Right forelimb (tissue), 1 donor: ENCODE measurements at regions not wholly inside any gene's neighbourhood (a gene's known extent, or its start where the extent isn't known, plus 50 kb on each side); places are given as distances from the start of the nearest gene placed in this dataset.
"Not testable (repeated sequence)": the region's sequence is repeated elsewhere in the genome, so short reads cannot be mapped to it uniquely, and the experiment has no call there.

Experiments used
- DNase-seq: peaks from one replicate; pipeline ENCODE4 v3.0.0-alpha.2; 2018

DNA sequence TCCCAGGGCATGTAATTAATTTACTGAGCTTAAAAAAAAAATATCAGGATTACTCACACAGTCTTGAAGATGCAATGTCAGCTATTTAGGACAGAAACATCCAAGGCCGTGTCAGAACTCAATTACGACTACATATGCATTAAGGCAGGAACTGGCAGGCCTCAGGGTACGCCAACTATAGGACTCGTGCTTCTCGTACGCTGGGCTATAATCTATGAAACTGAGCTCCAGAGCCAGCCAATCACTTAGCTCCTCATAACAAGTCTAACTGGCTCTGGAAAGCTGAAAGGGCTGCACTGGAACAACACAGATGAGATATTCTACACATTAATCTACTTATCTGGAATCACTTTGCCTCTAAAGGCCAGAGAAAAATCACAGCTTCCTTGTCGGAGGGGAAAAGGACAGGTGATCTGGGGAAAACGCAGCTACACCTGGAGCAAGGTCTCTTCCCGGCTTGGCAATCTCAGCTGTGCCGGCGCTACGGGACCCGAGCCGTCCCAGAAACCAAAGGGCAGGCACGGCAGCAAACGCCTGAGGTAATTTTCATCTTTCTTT, 212.0 kb downstream of the DEPDC1B start:
- DNase-seq, result no peak

DNA sequence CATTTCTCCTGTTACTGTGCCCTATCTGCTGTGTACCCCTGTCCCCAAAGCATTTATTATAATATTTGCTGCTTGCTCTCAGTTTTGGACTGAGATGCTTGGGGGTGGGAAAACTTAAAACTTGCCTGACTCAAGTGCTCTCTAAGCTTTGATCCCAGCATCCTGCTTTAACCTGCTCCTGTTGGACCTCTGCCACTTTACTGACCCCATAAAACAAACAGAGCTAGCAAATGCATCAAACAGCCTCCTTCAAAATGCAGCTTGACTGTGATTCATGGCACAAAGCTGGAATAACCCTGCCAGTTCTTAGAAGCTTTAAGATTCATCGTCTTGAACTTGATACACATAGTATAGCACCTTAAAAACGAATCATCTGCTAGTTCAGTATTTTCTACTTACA, 212.5 kb downstream of the DEPDC1B start:
- no peak for DNase-seq

DNA sequence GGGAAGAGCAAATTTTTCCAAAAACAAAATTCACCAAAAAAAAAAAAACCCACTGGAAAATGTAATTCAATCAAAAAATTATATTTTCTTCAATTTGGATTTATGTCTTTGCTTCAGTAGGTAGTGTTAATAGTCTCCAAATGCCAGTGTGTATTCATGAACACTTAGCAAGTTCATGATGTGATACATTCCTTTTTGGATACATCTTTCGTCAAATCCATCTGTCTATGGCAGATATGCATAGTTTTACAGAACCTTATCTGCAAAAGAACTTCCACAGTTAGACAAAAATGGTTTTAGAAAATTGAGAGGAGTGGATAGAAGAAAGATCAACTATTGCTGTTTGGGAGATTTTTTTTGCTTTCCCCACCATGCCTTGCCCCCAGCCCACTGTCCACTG, 214.6 kb downstream of the DEPDC1B start:
- no peak for DNase-seq

DNA sequence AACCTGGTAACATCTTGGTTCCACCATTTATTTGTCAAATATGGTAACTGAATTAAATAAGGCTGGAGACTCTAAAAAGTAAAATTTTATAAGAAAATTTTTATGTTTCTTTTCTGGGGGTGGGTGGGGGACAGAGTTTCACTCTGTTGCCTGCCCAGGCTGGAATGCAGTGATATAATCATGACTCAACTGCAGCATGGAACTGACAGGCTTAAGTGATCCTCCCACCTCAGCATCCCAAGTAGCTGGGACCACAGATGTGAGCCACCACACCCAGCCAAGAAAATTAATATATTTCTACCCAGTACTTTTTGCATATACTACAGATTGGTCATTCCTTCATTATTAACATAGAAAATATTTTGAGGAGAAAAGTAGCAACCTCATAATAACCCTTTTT, 216.9 kb downstream of the DEPDC1B start:
- DNase-seq, result no peak

DNA sequence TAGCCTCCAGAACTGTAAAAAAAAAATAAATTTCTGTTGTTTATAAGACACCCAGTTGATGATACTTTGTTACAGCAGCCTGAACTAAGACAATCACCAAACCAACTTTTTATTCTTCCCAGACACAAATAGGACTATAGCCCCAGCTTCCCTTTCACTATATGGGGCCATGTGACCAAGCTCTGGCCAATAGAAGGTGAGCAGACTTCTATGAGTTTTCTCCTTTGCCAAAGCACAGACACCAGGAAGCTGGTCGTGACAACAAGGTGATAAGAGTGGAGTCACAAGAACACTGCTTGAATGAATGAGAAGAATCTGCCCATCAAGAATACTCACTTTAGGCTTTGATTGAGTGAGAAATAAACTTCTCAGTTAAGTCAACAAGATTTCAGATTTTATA, 217.7 kb downstream of the DEPDC1B start:
- no peak for DNase-seq

DNA sequence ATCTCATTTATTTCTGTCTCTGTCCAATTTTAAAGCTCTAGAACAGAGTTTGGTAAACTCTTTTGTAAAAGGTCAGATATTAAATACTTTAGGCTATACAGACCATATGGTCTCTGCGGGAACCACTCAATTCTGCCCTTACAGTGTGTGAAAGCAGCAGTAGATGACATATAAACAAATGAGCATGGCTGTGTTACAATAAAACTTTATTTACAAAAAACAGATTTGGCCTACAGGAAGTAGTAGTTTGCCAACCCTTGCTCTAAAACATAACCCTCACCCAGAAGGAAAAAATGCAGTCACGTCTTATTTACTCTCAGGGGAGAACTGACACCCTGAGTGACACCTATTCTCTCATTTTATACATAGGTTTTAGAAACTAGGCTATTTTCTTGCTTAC, 220.4 kb downstream of the DEPDC1B start:
- no peak for DNase-seq

DNA sequence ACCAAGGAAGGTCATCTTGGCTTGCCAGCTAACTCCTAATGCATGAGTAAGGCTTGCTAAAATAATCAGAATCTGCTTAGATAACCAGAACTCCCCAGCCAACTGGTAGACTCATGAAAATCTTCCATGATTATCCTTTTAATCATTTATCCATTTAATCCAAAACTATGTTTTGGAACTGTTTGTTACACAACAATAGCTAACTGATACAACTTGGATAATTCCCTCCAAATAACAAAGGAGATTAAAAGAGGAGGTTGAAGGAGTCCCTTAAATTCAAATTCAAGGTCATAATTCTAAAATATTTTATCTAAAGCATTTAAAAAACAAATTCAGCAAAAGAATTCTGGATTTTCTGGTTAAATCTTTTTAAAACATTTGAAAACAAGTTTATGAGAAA, 222.1 kb downstream of the DEPDC1B start:
- no peak for DNase-seq

DNA sequence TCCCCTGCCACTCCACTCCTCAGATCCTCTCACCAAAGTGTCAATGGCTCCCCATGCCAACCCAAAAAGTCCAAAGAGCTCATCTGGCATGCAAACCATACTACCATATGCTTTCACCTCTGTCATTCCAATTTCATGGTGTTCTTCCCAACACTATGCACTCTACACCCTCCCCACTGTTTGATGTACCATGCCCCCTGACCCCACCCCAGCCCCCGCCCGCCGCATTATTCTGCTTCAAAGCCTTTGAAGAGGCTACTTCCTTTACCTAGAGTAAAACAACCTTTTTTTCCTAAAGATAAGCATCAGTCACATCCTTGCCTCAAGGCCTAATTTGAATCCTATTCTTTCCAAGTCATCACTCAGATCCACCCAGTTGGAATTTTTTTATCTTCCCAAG, 226.3 kb downstream of the DEPDC1B start:
- no peak for DNase-seq

DNA sequence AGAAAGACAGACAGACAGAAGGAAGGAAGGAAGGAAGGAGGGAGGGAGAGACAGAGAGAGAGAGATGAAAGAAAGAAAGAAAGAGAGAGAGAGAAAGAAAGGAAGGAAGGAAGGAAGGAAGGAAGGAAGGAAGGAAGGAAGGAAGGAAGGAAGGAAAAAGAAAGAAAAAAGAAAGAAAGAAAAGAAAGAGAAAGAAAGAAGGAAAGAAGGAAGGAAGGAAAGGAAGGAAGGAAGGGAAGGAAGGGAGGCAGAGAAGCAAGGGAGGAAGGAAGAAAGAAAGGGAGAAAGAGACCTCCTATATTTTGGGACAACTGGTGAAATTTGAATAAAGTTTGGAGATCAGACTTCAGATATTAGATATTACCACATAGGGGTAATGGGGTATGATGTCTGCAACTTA, 226.9 kb downstream of the DEPDC1B start:
- not testable (repeated sequence) for DNase-seq

DNA sequence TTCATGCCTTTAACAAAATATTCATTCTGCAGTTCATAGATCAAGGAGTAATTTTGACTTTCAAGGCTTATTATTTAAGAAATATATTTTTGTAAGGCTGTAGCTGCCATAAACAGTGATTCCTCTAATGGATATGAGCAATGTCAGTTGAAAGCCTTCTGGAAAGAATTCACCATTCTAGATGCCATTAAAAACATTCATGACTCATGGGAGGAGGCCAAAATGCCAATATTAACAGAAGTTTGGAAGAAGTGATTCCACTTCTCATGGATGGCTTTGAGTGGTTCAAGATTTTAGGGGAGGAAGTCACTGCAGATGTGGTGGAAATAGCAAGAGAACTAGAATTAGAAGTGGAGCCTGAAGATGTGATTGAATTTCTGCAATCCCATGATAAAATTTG, 229.1 kb downstream of the DEPDC1B start:
- no peak for DNase-seq

DNA sequence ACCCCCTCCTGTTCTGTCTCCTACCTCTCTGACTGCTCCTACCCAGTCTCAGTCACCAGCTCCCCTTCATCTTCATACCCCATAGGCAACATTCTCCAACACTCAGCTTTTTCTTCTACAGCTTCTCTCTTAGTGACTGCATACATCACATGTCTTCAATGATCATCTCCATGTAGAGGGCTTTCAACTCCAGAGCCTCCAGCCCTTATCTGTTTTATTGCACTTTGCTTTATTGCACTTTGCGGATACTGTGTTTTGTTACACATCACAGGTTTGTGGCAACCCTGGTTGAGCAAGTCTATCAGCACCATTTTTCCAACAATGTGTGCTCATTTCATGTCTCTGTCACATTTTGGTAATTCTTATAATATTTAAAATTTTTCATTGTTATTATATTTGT, 230.7 kb downstream of the DEPDC1B start:
- no peak for DNase-seq

DNA sequence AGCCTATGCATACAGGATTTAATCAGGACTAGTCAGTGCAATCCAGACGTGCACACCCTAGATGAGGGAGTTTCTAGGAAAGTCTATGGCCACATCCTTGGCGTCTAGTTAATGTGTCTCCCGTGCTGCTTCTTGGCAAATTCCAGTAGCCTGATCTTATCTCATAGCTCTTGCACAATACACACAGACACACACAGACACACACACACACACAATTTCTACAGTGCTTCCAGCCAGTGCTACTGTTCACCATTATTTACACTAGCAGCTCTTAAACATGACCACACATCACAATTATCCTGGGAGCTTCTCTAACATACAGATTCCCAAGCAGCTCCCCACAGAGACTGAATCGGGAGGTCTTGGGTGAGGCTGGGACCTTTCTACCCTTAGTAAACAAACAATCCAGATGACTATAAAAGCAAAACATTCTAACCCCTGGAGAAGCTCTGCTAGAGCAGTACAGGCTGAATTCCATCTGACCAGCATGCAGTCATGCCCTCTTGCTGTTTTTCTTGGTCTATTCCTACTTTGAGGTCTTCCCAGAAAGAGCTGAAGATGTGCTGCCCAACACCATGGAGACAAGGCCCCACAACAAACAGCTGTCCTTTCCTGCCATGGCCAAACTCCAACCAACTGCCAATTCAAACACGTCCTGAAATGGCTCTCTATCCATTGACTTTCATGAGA, 236.6 kb downstream of the DEPDC1B start:
- no peak for DNase-seq

DNA sequence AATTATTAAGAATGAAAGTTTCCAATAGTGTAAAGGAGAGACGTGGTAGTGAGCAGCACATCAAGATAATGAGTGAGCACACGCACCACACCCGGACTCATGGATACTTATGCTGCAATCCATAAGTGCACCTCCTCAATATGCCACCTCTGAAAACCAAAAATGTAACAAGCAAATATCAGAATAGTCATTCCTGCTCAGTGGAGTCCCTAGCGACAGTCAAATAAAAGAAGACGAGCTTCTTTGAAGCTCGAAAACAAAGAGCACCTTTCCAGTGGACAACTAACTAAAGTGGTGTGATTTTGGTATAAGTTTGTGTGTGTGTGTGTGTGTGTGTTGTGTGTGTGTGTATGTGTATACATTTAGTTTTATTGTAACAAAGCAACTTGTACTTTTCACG, 241.3 kb downstream of the DEPDC1B start:
- DNase-seq, result no peak

DNA sequence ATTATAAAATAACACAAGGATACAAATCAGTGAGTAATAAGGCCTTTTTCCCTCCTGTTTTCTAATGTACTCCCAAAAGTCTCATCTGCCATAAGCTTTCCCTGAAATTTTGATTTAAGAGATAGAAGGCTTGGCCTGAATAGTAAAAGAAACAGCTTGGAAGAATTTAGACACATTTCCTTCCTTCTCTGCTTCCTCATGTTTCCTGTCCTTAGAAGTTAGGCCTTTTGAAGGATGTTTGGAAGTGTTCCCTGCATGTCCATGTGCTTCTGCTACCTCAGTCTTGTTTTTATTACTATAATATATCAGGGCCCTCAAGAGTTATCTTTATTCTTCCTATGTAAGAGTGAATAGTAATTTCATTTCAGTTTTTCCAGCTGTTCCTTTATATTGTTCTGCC, 242.7 kb downstream of the DEPDC1B start:
- no peak for DNase-seq

DNA sequence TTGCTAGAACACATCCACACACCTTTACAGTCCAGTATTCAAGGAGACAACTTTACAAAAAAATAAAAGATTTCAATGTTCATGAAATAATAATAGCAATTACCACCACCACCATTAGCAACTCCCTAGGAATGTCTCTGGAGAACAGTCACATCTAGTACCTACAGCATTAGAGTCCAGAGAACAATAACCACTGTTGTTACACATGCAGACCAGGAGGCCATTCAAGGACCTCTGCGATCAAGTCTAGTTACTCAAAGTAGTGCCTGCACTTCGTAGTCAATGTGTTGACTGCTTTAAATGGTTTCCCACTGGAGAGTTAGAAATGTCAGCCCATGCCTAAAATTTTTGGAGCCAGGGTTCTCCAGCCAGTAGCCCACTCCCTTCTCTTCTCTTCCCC, 244.4 kb downstream of the DEPDC1B start:
- DNase-seq, result no peak

DNA sequence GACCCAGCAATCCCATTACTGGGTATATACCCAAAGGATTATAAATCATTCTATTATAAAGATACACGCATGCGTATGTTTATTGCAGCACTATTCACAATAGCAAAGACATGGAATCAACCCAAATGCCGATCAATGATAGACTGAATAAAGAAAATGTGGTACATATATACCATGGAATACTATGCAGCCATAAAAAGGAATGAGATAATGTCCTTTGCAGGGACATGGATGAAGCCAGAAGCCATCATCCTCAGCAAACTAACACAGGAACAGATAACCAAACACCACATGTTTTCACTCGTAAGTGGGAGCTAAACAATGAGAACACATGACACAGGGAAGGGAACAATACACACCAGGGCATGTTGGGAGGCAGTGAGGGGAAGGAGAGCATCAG, 245.7 kb downstream of the DEPDC1B start:
- not testable (repeated sequence) for DNase-seq

DNA sequence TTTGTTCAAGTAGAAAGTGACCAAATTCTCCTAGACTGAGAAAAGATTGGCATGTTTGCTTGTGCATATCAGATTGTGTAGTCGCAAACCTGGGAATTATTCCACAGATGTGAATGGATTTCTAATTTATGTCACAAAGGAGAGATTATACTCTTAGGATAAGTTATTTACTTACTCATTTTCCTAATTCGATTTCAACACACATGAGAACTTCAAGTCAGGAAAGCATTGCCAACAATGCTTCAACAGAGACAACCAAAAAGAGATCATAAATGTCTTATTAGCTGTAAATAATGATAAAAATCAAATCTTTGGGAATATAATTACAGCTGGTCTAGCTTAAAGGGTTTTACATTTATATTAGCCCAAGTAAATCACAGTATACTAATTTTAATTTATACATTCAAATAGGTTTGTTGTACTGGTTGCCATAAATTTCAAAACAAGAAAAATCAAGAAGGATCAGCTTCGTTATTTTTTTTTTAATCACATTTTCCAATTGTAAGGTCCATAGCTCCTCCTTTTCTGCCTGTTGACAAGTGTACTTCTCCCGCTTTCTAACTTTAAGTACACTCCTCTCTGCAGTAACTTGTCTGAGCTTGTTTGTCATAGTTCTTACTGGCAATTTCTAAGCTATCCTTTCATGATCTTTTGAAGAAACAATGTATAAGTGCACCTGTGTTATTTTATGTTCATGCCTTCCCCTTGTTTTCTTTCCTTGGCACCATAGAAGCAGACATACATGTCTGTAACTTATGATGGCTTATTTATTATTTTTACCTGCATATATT, 246.6 kb downstream of the DEPDC1B start:
- DNase-seq, result no peak

DNA sequence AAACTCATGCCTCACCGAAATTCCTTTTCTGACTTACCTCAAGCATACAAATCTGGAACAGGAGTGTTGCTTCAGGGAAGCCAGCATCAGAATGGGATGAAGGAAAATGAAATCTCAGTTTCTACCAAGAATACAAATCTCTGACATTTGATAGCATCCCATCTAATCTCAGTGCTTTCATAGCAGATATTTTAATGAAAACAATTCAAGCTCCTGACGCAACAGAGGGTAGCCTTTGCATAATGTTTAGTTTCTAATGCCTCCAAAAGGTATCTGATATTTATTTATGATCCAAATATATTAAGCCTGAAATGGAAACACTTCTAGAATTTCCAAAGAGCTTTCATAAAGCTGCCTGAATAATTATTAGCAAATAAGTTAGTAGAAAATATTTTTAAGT, 251.4 kb downstream of the DEPDC1B start:
- DNase-seq, result no peak

DNA sequence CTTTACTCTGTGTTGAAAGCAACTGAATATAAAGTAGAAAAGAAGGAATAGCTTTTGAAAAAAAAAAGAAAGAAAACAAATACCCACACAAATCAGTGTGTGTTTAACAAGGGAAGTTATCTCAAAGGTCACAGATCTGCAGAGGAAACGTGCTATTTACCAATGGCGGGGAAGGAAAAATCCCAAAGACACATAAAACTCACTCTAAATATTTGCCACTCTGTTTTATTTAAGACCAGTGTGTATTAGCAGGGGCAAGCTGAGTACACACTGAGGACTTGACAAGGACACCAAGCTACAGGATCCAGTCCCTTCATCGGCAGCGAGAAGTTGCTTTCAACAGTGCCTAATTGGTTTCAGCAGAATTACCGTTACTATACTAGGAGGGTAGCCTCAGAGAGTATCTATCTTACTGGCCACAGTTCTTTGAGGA, 252.5 kb downstream of the DEPDC1B start:
- no peak for DNase-seq

DNA sequence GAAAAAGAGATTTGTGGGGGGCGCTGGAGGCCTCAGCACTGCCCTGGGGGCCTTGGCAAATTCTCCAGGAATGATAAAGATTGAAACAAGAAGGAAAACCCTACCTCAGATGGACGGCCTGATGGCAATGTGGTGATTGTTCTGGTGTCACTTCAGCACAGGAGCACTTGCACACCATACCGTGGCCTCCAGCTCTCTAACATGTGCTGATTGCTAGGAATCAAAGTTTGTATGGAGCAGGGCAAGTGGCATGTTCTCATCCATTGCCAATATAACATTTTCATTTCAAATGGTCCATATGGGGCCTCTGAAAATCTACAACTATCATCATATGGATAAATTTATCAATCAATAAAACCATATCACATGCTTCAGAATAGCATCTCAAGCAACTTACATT, 253.0 kb downstream of the DEPDC1B start:
- no peak for DNase-seq

DNA sequence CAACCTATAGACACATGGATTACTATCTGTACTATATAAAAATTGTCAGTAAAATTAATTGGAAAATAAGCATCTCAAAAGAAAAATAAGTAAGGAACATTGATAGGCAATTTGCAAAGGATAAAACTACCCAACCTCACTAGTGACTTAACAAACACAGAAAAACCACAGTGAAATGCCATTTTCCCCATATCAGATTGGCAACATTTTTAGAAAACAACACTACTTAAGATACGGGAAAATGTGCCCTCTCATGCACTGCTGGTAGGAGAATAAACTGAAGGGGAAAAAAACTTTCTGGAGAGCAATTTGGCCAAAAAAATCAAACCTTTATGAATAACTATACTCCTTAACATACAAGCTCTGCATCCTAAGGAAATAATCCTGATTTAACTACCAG, 254.0 kb downstream of the DEPDC1B start:
- DNase-seq, result no peak

DNA sequence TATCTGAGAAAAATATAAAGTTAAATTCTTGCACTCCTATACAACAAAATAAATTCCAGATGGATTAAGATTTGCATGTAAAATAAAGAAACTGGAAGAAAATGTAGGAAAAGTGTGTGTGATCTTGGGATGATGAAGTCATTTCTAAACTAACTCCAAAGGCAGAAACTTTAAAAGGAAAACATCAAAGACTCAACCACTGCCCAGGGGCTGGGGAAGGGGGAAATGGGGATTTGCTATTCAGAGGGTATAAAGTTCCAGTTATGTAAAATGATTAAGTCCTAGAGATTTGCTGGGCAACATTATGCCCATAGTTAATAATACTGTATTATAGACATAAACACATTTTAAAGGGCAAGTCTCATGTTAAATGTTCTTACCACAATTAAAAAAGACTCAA, 254.5 kb downstream of the DEPDC1B start:
- no peak for DNase-seq

DNA sequence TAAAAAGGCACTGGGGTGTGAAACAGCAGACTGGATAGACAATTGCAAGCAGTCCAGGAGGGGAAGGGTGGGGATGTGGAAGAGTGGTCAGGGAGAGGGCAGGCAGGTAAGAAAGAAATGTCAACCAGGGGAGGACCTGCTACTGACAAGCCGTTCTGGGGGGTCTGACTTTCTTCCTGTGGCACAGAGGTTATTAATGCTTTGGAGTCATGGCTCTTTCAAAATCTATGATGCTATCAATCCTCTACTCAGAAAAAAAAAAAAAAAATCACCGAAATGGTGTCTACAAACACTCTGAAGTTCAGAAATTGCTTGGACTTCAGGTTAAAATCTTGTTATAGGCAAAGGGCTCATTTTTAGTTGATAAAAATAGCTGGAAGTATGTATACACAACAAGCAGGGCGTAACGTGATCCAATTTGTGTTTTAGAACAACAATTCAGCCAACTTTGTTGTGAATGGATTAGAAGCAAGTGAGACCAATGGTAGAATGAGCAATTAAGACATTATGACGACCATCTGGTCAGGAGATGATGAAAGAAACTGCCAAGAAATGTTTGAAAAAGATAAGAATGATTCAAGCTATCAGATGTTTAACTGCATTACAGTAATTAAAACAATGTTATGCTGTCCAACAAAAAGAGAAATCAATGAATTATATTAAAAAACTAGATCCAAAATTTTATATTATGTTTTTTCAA, 255.2 kb downstream of the DEPDC1B start:
- no peak for DNase-seq

DNA sequence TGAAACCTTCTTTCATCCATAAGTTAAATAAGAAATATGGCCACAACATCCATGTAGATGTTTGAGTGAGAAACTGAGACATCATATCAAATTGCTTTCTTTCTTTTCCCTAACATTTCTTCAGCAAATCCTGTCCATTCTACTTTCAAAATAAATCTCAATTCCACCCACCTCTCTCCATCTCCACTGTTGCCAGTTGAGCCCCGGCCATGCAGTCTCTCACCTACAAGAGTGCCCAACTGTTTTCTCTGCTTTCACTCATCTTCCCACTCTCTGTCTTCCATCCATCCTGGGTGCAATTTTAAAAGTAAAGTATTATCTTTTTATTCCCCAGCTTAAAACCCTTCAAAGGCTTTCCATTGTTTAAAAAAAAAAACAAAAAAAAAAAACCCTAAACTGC, 260.4 kb downstream of the DEPDC1B start:
- DNase-seq, result no peak
